ENCODE measurements at regions not wholly inside any gene's neighbourhood (a gene's known extent, or its start where the extent isn't known, plus 50 kb on each side); places are given as distances from the start of the nearest gene placed in this dataset.

- no peak for DNase-seq
Measured at GRCh38 chr1:98420376-98421084, 241.0 kb upstream of the SNX7 start.

DNA sequence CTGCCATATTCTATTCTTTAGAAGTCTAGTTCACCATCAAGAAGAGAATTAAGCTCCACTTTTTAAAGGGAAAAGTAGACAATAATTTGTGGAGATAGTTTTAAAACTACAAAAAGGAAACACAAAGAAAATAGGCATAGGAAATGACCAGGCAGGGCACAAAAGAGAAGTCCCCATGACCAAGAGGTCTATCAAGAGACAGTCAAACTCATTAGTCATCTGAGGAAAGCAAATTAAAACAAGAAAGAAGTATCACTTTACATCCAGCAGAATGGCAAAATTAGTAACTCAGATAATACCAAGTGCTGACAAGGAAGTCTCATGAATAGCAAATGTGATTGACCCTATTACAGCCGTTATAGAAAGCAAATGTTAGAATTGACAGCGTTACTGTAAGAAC, 243.7 kb upstream of the SNX7 start:
- DNase-seq, result no peak

GRCh38 chr1:98410082-98410481, 251.4 kb upstream of the SNX7 start:
- no peak for DNase-seq

GRCh38 chr1:98406352-98407088, 255.0 kb upstream of the SNX7 start:
- no peak for DNase-seq

- no peak for DNase-seq
Measured at GRCh38 chr1:98405581-98406074, 255.9 kb upstream of the SNX7 start.

DNA sequence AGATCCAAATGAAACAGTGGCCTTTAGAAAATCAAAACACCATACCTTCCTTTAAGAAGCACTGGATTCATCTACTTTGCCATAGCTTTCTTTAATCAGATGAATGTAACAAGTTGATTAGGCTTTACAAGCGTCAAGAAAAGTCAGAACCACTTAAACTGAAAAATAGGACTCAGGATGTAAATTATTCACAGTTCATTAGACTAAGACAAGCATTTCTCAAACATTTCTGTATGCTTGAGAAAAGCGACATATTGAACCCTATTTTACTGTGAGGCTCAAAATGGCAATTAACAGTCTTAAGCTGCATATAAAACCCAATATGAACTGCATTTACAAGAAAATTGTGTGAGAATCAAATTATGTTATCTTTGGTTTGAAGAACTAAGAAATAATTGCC, 256.7 kb upstream of the SNX7 start:
- no peak for DNase-seq

GRCh38 chr1:98403963-98404480, 257.5 kb upstream of the SNX7 start:
- DNase-seq, result no peak

DNA sequence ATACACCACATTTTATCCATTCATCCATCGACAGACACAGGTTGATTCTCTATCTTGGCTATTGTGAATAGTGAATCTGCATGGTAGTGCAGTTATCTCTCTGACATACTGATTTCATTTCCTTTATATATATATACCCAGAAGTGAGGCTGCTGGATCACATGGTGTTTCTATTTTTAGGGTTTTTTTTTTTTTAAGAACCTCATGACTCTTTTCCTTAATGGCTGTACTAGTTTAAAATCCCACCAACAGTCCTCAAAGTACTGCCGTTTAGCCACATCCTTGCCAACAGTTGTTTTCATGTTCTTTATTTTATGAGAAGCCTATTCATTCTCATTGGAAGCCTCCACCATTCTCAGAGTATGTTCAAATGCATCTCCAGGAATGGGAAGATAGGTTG, 258.7 kb upstream of the SNX7 start:
- no peak for DNase-seq

DNA sequence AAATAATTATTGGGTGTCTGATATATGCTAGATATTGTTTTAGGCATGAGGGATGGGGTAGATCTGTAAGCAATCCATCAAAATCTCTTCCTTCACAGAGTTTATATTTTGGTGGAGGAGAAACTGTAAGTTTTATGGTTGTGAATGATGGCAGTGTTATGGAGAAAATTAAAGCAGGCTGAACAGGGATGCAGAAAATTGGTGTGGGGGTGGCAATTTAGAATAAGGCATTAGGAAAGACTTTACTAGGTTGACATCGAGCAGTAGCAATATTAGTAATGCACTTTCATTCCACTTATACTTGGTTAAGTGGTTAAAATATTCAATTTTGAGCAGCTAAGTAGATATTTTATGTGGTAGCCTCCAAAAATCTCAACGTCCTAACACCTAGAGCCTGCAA, 261.1 kb upstream of the SNX7 start:
- no peak for DNase-seq

GRCh38 chr1:98399218-98399617, 262.3 kb upstream of the SNX7 start:
- DNase-seq, result no peak

- DNase-seq, result peak; percentile 5
Measured at GRCh38 chr1:98398649-98399048, 262.9 kb upstream of the SNX7 start.

- no peak for DNase-seq
Measured at GRCh38 chr1:98398092-98398491, 263.4 kb upstream of the SNX7 start.

GRCh38 chr1:98393719-98394118, 267.8 kb upstream of the SNX7 start:
- DNase-seq, result no peak

- no peak for DNase-seq
Measured at GRCh38 chr1:98391175-98391574, 270.3 kb upstream of the SNX7 start.

DNA sequence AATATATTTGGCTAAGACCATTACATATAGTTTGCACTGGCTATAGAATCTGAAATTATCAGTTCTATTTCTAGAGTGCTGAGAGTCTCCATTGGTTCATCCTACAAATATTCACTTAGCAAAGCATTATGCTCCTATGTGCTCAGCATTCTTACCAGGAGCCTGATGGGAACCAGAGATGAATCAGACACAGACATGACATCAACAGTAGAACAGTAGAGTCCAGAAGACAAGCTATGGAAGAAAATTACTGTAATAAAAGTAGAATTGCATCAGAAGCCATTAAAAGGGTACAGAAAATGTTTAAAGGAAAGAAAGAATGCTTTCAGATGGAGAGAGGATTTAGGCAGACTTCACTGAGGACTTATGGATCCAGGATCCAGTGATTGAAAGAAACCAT, 271.7 kb upstream of the SNX7 start:
- no peak for DNase-seq

GRCh38 chr1:98388441-98388840, 273.1 kb upstream of the SNX7 start:
- no peak for DNase-seq

DNA sequence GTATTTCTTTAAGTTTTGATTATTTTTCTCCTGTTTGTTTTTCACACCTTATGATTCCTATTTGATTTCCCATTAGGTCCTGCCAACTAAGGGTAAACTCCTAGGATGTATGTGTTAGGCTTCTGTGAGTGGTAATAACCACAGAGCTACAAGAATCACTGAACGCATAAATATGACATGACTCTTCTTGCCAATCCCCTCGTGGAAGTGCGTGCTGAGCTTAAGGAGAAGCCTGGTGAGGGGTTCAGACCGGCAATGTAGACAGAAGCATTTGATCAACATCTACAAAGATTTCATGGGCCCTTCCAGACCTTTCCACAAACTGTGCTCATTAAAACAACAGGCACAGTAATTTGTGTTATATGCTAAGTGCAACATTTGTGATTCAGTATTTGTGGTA, 273.8 kb upstream of the SNX7 start:
- DNase-seq, result no peak

GRCh38 chr1:98386675-98387440, 274.7 kb upstream of the SNX7 start:
- DNase-seq, result no peak

DNA sequence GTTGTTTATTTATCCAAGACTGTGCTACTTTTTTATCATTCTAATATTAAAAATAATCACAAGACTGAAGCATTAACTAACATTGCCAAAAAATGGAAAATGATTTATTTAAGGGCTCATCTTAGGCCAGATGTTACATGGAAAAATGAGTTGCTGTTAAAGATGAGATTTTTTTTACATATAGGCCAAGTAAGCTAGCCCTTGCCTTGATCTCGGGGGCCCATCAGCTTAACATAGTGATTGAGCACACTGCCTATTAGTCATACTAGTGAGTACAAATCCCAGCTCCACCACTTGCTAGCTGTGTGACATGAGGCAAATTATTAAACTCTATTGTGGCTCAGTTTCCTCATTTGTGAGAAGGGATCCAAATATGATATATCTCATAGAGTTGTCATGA, 275.9 kb upstream of the SNX7 start:
- DNase-seq, result no peak

DNA sequence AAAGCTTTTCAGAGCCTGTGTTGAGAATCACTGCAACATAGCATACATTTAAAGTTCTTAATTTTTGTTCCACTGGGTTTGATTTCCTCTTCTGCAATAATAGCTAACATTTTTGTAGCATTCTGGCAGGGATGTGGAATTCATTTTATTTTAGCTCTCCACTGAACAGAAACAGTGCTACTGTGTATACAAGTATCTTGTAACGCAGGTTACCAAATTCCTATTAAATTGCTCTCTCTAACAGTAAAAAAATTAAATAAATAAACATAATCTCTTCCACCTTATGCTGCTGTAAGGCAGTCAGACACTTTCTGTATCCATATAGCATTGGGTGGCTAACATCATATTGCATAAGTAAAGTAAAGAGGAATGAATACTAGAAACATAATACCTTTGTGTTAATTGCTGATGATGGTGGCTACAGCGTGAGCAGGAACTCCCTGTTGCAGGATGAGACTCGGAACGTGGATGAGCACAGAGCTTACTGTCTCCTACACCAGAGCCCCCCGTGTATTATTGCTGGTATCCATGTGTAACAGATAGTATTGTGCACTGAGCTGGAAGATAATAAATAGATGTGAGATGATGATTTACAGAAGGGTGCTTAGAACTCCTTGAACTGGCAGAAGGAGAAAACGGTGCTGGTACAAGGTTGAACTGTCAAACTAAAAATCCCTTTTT, 276.9 kb upstream of the SNX7 start:
- DNase-seq, result no peak

DNA sequence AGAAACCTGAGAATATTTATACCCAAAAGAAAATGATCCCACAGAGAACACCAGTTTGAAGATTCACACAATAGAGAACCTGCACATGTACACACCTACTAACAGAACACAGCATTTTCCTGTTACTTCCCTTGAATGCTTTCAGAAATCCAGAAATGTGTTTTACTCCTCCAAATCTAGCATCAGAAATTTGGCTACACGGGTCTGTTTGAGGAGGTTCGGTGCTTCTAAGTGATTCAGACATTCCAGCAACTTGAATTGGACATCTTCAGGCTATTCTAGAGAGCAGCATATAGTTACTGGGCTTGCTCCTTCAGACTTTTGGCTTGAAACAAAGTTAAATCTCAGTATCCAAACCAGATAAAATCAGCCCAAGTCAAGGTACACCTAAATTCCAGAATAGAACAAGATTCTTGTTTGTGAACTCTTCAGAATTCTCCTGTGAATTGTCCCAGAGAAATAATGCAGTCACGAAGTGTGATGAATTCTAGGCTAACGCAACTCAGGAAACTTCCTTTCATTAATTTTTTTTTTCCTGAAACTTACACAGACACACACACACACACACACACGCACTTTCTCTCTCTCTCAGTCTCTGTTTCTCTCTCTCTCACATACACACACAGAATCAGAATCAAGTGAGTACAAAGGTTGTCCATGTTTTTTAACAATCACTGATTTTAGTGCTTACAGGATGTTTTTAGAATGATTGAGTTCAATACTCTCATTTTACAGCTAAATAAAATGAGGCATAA, 278.4 kb upstream of the SNX7 start:
- no peak for DNase-seq

- DNase-seq, result no peak
Measured at GRCh38 chr1:98382586-98382985, 278.9 kb upstream of the SNX7 start.

Measured in RPMI8226 (cell line).